Prostate gland (tissue), 2 donors: ENCODE measurements at regions not wholly inside any gene's neighbourhood (a gene's known extent, or its start where the extent isn't known, plus 50 kb on each side); places are given as distances from the start of the nearest gene placed in this dataset.

Experiments
- CTCF ChIP-seq, 4 experiments: fragments of 200-600 bp in 2 of 4; fragments of 450-650 bp in 2 of 4; sonication (generic) in 2 of 4; IDR thresholded peaks; 1 replicate in 3 of 4; 2 replicates in 1 of 4; pipeline ENCODE4 v1.5.1; 2016 to 2019; ENCODE audit warnings: antibody characterized with exemption in 4 of 4, mild to moderate bottlenecking in 2 of 4, moderate library complexity in 2 of 4
- POLR2A ChIP-seq: fragments of 450-650 bp; IDR thresholded peaks from one replicate; pipeline ENCODE4 v1.6.1; 2016; ENCODE audit warnings: antibody characterized with exemption, mild to moderate bottlenecking

- no peak for TF ChIP-seq POLR2A
- no peak for TF ChIP-seq CTCF (IDR thresholded peaks at IDR 0.05)
Observed at GRCh38 chrX:109858602-109859341, 125.7 kb upstream of the ACSL4 start.
